Hippocampal formation (tissue), 2 donors: ENCODE measurements at regions not wholly inside any gene's neighbourhood (a gene's known extent, or its start where the extent isn't known, plus 50 kb on each side); places are given as distances from the start of the nearest gene placed in this dataset.
A peak's percentile ranks its signal among the peaks of the same experiment; 100 is the strongest.
"Not testable (repeated sequence)": the region's sequence is repeated elsewhere in the genome, so short reads cannot be mapped to it uniquely, and the experiment has no call there.

Experiments used
- DNase-seq, 2 donors: peaks; one replicate each; lab custom pipeline; 2025; lab: John Stamatoyannopoulos, UW

- DNase-seq: no peak
These were observed 145.3 kb upstream of the SLC35G4 start for GRCh38 chr18:11464129-11464528.

- no peak for DNase-seq
These were observed 150.9 kb upstream of the SLC35G4 start for GRCh38 chr18:11458447-11458846.

GRCh38 chr18:11457853-11458252 lies 151.5 kb upstream of the SLC35G4 start:
- not testable (repeated sequence) for DNase-seq

- DNase-seq: no peak
These were observed 155.4 kb upstream of the SLC35G4 start for GRCh38 chr18:11454040-11454439.

GRCh38 chr18:11444169-11444568 lies 165.2 kb upstream of the SLC35G4 start:
- not testable (repeated sequence) for DNase-seq

- no peak for DNase-seq
These were observed 172.3 kb upstream of the SLC35G4 start for GRCh38 chr18:11437046-11437445.

GRCh38 chr18:11432360-11432811 lies 177.0 kb upstream of the SLC35G4 start:
- no peak for DNase-seq

- DNase-seq: no peak
These were observed 179.5 kb upstream of the SLC35G4 start for GRCh38 chr18:11429876-11430275.

- no peak for DNase-seq
These were observed 184.2 kb upstream of the SLC35G4 start for GRCh38 chr18:11425211-11425610.

GRCh38 chr18:11419338-11419737 lies 190.1 kb upstream of the SLC35G4 start:
- DNase-seq: no peak

GRCh38 chr18:11412811-11413210 lies 196.6 kb upstream of the SLC35G4 start:
- no peak for DNase-seq

- no peak for DNase-seq
These were observed 198.3 kb upstream of the SLC35G4 start for GRCh38 chr18:11411048-11411447.

GRCh38 chr18:11408555-11409065 lies 200.8 kb upstream of the SLC35G4 start:
- DNase-seq: no peak

- DNase-seq: no peak
These were observed 201.5 kb upstream of the SLC35G4 start for GRCh38 chr18:11407940-11408339.

- no peak for DNase-seq
These were observed 203.6 kb upstream of the SLC35G4 start for GRCh38 chr18:11405804-11406203.

- no peak for DNase-seq
These were observed 208.7 kb upstream of the SLC35G4 start for GRCh38 chr18:11400703-11401102.

GRCh38 chr18:11398625-11399024 lies 210.8 kb upstream of the SLC35G4 start:
- DNase-seq: peak in 1 of 2 donors; percentile 2

- DNase-seq: no peak
These were observed 216.2 kb upstream of the SLC35G4 start for GRCh38 chr18:11392980-11393885.

GRCh38 chr18:11392292-11392691 lies 217.1 kb upstream of the SLC35G4 start:
- DNase-seq: no peak

- no peak for DNase-seq
These were observed 217.7 kb upstream of the SLC35G4 start for GRCh38 chr18:11391661-11392060.

- DNase-seq: no peak
These were observed 220.4 kb upstream of the SLC35G4 start for GRCh38 chr18:11388755-11389680.

- DNase-seq: no peak
These were observed 221.5 kb upstream of the SLC35G4 start for GRCh38 chr18:11387880-11388279.
